HG03354 (cell line): ENCODE measurements at regions not wholly inside any gene's neighbourhood (a gene's known extent, or its start where the extent isn't known, plus 50 kb on each side); places are given as distances from the start of the nearest gene placed in this dataset.

Source experiments
- ATAC-seq: cut with Tn5 transposase; IDR thresholded peaks from one replicate; pipeline ENCODE4 v1.9.1; 2021; ENCODE audit warnings: mild to moderate bottlenecking; ENCODE audit not compliant: unreplicated experiment, poor library complexity, severe bottlenecking

DNA sequence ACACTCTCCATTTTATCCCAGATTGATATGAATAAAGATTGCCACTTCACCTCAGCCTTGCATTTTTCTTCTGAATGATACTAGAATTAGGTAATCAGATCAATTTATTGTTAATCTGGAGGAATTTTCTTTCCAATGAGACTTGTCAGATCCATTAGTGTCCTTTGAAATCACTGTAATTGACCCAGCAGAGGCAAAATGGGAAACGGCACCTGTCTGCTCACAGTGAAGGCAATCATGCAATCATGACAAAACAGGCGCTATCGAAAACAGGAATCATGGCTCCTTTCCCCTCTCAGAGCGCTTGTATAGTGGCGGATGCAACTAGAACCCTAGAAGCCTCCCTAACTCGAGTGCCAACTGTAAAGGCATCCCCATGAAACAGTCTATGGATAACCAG is 417.6 kb downstream of the GALC start:
- ATAC-seq, result no peak

- no peak for ATAC-seq
These were observed 419.4 kb downstream of the GALC start for GRCh38 chr14:87573591-87573990.

DNA sequence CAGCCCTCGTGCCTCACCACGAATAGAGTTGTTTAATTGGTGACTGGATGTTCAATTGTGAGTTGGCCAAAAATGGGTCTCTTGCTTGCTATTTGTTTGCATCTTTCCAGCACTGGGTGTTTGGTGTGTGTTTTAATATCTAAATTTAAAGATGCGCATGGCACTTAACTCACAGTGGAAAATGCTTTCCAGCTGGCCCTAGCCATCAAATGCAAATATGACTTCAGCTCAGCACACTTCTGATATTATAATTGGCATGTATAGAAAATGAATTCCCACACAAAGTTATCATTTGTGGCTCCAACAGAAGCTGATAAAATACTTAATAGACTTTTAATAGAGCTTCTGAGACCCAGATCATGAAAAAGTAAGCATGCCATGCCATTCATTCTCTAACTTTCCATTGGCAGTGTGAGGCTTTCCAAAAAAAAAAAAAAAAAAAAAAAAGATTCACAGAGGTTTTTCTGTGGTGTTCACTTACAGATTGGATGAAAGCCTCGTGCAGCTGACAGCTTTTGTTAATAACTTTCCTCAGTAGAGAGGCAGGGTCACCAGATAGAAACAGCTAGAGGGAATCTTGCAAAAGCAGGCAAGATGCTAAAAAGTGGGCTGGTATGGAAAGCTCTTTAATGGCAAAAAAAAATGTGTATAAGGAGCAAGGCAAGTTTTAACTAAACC is 425.2 kb downstream of the GALC start:
- ATAC-seq, result no peak

DNA sequence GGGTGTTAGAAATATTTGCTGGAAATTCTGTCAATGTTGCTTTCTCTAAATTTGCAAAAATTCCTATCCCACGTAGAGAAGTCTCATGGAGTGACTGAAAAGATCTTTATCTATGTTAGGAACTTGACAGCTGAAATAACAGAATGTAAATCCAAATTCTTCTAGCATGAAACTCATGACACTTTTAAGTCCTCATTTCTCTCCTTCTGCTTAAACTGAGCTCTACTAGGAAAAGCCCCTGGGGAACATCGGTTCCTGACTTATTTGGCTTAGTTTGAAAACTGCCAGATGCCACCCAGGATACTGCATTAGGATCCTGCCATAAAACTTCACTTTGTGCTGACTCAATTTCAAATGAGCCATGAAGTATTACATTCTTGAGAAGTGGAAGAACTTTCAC is 426.0 kb downstream of the GALC start:
- ATAC-seq, result no peak

- ATAC-seq, result no peak
These were observed 445.4 kb downstream of the GALC start for GRCh38 chr14:87547536-87547935.

DNA sequence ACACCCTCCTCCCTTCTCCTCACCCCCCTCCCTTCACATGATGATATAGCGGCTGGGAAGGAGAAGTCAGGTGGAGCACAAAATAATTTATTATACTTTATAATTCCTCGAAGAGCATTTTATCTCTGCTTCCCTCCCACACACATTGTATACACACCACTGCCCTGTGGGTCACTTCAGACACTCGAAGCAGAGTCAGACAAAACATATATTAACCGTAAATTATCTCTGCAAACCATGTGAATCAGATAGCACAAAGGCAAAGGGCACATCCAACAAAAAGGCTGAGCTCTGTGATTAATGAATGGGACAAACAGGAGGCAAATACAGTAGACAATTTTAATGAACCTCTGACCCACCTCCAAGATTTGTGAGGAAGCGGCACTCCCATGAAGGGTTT is 450.7 kb downstream of the GALC start:
- ATAC-seq, result no peak

DNA sequence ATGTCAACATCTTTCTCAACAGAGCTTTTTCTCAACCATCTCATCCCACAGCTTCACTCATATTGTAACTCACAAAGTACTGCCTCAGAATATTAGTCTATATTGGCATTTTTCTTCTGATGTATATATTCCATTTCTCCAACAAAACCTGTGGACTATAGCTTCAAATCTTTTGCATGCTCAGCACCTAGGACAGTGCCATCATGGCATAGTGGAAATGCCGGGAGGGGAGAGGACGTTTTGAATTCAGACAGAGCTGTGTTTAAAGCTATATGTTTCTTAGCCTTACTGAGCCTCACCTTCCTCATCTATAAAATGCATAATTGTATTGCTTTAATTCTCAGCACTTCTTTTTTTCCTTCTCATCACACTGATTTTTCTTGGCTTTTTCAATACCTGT is 452.6 kb downstream of the GALC start:
- no peak for ATAC-seq

DNA sequence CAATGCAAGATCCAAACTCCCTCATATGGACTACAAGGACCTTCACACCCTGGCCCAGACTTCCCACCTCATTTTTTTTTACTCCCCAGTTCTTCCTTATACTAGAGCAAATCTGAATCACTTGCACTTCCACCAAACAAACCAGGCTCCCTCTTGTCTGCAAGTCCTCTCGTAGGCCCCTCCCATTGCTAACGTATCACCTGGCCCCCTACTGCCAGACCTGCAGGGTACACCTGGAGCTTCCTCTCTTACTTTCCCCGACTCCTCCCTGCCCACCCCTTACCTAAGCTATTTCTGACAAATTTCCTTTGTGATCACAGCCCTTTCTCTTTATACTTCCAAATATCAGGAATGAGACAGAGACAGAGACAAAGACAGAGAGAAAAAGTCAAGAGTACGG is 463.9 kb downstream of the GALC start:
- no peak for ATAC-seq

DNA sequence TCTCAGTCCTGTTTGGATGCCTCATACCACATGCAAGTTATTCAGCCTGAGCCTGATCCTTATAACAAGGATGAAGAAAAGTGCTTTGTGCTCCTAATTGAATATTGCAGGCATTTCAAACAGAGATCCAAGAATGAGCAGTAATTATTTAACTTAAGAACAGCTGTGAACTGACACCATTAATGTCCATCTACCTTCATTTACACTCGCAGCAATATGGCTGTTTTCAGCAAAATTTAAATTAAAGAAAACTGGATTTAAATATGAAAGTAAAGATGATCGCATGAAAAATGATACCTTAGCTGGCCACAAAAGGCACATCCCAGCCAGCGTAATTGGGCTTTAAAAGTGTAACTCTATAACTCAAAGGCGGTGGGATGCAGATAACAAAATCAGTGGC is 466.3 kb downstream of the GALC start:
- ATAC-seq, result no peak

GRCh38 chr14:87524011-87524410 is 469.0 kb downstream of the GALC start:
- no peak for ATAC-seq

DNA sequence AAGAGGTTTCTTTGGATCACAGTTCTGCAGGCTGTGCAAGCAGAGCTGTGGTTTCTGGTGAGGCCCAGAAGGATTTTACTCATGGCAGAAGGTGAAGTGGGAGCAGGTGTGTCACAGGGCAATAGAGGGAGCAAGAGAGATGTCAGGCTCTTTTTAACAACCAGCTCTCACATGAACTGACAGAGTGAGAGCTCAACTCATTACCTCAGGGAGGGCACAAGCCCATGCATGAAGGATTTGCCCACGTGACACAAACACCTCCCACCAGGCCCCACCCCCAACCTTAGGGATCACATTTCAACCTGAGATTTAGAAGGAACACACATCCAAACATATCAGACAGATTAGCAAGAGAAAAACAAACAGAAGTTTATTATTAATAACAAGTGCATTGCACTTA is 470.4 kb downstream of the GALC start:
- ATAC-seq, result no peak

DNA sequence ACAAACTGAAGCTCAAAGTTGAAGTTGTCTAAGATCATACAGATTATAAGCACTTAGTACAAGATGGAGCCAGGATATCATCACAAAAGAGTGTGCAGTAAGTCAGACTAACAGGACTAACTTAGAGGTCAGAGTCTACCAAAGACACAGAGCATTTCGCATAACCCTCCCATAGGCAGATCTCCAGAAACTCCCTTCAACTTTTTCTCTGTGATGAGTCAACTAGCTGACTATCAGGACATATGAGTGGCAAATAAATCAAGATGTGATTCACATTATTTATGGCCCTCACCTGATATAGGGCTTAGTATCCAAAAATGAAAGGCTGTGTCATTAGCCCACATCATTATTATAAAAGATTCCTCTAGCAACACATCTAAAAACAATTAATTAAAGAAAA is 484.6 kb downstream of the GALC start:
- no peak for ATAC-seq

DNA sequence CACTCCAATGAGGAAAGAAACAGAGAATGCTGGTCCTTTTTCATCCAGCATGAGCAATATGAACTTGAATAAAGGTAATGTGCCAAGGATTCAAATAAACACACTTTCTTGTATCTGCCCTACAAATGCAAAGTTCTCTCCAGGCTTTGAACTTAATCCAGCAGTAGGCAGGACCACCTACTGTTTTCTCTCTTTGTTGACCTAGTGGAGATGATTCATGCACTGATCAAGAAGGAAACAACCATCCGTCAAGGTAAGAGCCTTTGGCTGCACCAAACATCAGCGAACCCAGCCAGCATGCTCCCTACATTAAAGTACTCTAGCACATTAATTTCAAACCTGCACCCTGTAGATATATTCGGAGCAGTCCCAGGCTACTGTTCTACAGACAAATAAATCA is 489.3 kb downstream of the GALC start:
- ATAC-seq, result no peak

- ATAC-seq, result no peak
These were observed 495.7 kb downstream of the GALC start for GRCh38 chr14:87497301-87497700.

DNA sequence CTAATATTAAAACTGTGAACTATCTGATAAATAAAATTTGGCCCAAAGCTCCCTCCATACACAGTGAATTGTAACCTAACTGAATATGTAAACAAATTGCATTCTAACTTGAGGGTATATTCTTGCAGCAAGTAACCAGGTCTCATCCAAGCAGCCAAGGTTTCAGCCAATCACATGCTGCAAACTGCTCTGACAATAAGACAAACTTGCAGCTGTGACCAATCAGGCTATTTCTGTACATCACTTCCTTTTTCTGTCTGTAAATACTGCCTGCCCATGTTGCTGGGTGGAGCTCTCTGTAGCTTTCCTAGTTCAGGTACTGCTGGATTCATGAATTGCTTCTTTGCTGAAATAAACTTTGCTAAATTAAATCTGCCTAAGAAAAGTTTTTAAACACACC is 499.0 kb downstream of the GALC start:
- ATAC-seq, result no peak

DNA sequence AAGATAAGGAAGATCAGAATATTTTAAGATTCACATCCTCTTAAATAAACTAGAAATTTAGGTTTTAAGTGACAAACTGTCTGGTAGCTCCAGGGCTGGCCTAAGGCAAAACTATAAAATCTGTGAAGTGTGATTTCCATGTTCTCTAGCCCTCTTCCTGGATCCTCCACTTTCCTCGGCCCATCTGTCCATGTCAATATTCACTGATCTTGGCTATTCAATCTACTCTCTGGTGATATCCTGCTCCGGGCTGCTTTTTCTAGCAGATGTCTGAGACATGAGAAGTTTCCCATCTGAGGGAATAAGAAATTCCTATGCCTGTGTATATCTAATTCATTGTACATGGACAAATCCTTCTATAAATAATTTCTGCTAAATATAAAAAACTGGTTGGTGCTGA is 500.4 kb downstream of the GALC start:
- ATAC-seq, result no peak

GRCh38 chr14:87491816-87492215 is 501.2 kb downstream of the GALC start:
- ATAC-seq, result no peak

DNA sequence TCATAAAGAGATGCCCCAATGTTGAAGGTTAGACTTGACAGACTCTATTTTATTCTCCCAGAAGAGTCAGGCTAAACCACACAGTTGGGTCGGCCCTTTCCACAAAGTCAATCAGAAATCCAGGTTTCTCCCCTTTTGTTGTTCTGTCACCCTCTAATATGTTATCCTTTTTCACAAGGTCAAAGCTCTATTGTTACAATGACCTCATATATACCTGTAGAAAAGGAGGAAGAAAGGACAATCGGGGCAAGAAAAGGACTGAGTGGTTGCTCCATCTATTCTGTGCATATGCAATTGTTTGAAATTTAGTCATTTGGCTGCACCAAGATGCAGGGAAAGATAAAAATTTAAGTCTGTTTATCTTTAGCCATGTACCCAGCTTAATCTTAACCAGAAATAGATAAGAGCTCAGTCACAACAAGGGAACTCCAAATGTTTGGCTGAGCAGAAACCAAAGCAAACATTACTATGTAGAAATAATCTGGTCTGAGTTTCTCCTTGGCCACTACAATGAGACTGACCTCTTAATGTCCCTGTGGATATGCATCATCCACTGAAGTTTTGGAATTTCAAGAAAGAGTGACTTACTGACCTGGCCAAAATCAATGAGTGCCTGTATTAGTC is 503.7 kb downstream of the GALC start:
- ATAC-seq, result no peak

- ATAC-seq, result no peak
These were observed 509.4 kb downstream of the GALC start for GRCh38 chr14:87483271-87484260.

DNA sequence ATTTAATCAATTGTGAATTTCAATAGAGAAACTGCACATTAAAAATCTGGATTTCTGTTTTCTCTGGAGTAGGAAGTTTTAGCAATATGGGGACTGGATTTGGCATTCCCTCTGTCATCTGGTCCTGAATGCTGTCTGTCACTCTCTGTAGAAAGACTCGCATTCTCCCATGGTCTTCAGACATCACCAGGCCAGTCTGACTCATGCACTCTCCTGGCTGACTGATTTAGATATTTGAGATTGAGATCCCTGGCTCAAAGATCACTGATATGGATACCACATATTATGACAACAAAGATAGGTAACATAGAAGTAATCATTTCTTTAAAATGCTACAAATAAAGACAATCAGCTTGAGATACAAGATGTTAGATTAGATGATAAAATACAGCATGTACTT is 524.5 kb downstream of the GALC start:
- ATAC-seq, result no peak

DNA sequence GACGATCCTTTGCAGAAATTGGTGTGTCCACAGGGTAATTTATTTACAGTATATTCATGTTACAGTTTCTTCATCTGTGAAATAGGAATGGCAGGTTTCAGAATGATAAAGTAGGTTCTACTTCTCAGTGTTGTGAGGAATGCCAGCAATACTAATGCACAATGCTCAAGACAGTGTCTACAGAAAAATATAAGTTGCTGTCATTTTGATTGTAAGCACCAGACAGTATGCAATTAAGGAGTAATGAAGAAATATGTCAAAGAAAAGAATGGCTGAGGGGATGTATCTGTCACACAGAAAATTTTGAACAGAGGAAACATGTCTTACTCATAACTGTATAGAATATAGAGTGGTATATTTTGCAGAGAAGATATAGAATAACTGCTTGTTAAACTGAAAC is 525.4 kb downstream of the GALC start:
- ATAC-seq, result no peak
